Effector CD8-positive, alpha-beta T cell (primary cell): ENCODE measurements at regions not wholly inside any gene's neighbourhood (a gene's known extent, or its start where the extent isn't known, plus 50 kb on each side); places are given as distances from the start of the nearest gene placed in this dataset.

Experiments
- DNase-seq: peaks from one replicate; lab custom pipeline; 2025; lab: John Stamatoyannopoulos, UW

- no peak for DNase-seq
Observed at GRCh38 chr12:93944911-93945310, 203.5 kb upstream of the PLXNC1 start.

- no peak for DNase-seq
Observed at GRCh38 chr12:93946542-93947150, 201.7 kb upstream of the PLXNC1 start.

- DNase-seq, result no peak
Observed at GRCh38 chr12:93947486-93947885, 200.9 kb upstream of the PLXNC1 start.

- no peak for DNase-seq
Observed at GRCh38 chr12:93950311-93950710, 198.1 kb upstream of the PLXNC1 start.

- no peak for DNase-seq
Observed at GRCh38 chr12:93954166-93955112, 193.9 kb upstream of the PLXNC1 start.

- DNase-seq, result no peak
Observed at GRCh38 chr12:93956551-93956950, 191.8 kb upstream of the PLXNC1 start.

- no peak for DNase-seq
Observed at GRCh38 chr12:93957168-93957567, 191.2 kb upstream of the PLXNC1 start.

- no peak for DNase-seq
Observed at GRCh38 chr12:93957870-93958269, 190.5 kb upstream of the PLXNC1 start.

- DNase-seq, result no peak
Observed at GRCh38 chr12:93959657-93960056, 188.7 kb upstream of the PLXNC1 start.

GRCh38 chr12:93960521-93960920, 187.9 kb upstream of the PLXNC1 start:
- DNase-seq, result no peak

- DNase-seq, result no peak
Observed at GRCh38 chr12:93962336-93962735, 186.0 kb upstream of the PLXNC1 start.

GRCh38 chr12:93964936-93965335, 183.4 kb upstream of the PLXNC1 start:
- DNase-seq, result no peak

GRCh38 chr12:93966516-93967133, 181.8 kb upstream of the PLXNC1 start:
- DNase-seq, result no peak

GRCh38 chr12:93967454-93967853, 180.9 kb upstream of the PLXNC1 start:
- DNase-seq, result no peak

GRCh38 chr12:93968536-93969285, 179.7 kb upstream of the PLXNC1 start:
- no peak for DNase-seq

GRCh38 chr12:93970900-93971688, 177.3 kb upstream of the PLXNC1 start:
- DNase-seq, result no peak

GRCh38 chr12:93972411-93973208, 175.8 kb upstream of the PLXNC1 start:
- no peak for DNase-seq

GRCh38 chr12:93974252-93974651, 174.1 kb upstream of the PLXNC1 start:
- no peak for DNase-seq

- DNase-seq, result no peak
Observed at GRCh38 chr12:93976024-93976423, 172.4 kb upstream of the PLXNC1 start.

- DNase-seq, result no peak
Observed at GRCh38 chr12:93977081-93977480, 171.3 kb upstream of the PLXNC1 start.
